ENCODE measurements at regions not wholly inside any gene's neighbourhood (a gene's known extent, or its start where the extent isn't known, plus 50 kb on each side); places are given as distances from the start of the nearest gene placed in this dataset.

GRCh38 chr10:51002469-51002868 is 71.8 kb upstream of the PRKG1 start:
- TF ChIP-seq POLR2A (IDR thresholded peaks at IDR 0.05; ENCODE audit: low read length) (no peak), USF2 (IDR thresholded peaks at IDR 0.05) (no peak), CTCF (IDR thresholded peaks at IDR 0.05) (no peak), FOSL2 (IDR thresholded peaks at IDR 0.05) (no peak), FOSL2 (CRISPR knock-in tag; IDR thresholded peaks at IDR 0.05) (no peak)

Measured in A549 (cell line).